ENCODE measurements at regions not wholly inside any gene's neighbourhood (a gene's known extent, or its start where the extent isn't known, plus 50 kb on each side); places are given as distances from the start of the nearest gene placed in this dataset.

- Histone ChIP-seq H3K36me3 (ENCODE audit: low read depth) (no peaks in the 10 kb centered on the region), H3K9me3 (ENCODE audit: severe bottlenecking) (no peaks in the 10 kb centered on the region), H3K27ac (ENCODE audit: poor library complexity, severe bottlenecking) (no peak overlapping the region), H3K27me3 (ENCODE audit: insufficient read depth, poor library complexity, severe bottlenecking) (peaks cover 3% of the 10 kb centered on the region), H3K4me3 (ENCODE audit: severe bottlenecking) (no peak overlapping the region), H3K4me1 (ENCODE audit: insufficient read depth, poor library complexity, severe bottlenecking) (no peaks in the 10 kb centered on the region)
- DNase-seq (ENCODE audit: low spot score): no peak
- TF ChIP-seq CTCF (IDR thresholded peaks at IDR 0.05; ENCODE audit: poor library complexity, severe bottlenecking): no peak
- ATAC-seq (ENCODE audit: low read depth): no peak
Observed at GRCh38 chr12:72134246-72135020, 137.7 kb upstream of the TRHDE start.

GRCh38 chr12:72135021-72135301, 137.2 kb upstream of the TRHDE start:
- no peak for ATAC-seq (ENCODE audit: low read depth)
- H3K9me3 ChIP-seq (ENCODE audit: severe bottlenecking): no peaks in the 10 kb centered on the region
- no peak for TF ChIP-seq CTCF (IDR thresholded peaks at IDR 0.05; ENCODE audit: poor library complexity, severe bottlenecking)
- H3K27ac ChIP-seq (ENCODE audit: poor library complexity, severe bottlenecking): no peak overlapping the region
- DNase-seq (ENCODE audit: low spot score): no peak
- no peaks in the 10 kb centered on the region for H3K4me1 ChIP-seq (ENCODE audit: insufficient read depth, poor library complexity, severe bottlenecking)
- H3K4me3 ChIP-seq (ENCODE audit: severe bottlenecking): no peak overlapping the region
- no peaks in the 10 kb centered on the region for H3K36me3 ChIP-seq (ENCODE audit: low read depth)
- H3K27me3 ChIP-seq (ENCODE audit: insufficient read depth, poor library complexity, severe bottlenecking): peaks cover 3% of the 10 kb centered on the region

- ATAC-seq (ENCODE audit: low read depth) (no peak), DNase-seq (ENCODE audit: low spot score) (no peak)
- Histone ChIP-seq H3K9me3 (ENCODE audit: severe bottlenecking) (no peaks in the 10 kb centered on the region), H3K36me3 (ENCODE audit: low read depth) (no peaks in the 10 kb centered on the region), H3K4me3 (ENCODE audit: severe bottlenecking) (no peak overlapping the region), H3K27me3 (ENCODE audit: insufficient read depth, poor library complexity, severe bottlenecking) (peaks cover 3% of the 10 kb centered on the region), H3K4me1 (ENCODE audit: insufficient read depth, poor library complexity, severe bottlenecking) (no peaks in the 10 kb centered on the region), H3K27ac (ENCODE audit: poor library complexity, severe bottlenecking) (no peak overlapping the region)
- no peak for TF ChIP-seq CTCF (IDR thresholded peaks at IDR 0.05; ENCODE audit: poor library complexity, severe bottlenecking)
Observed at GRCh38 chr12:72136792-72137191, 135.4 kb upstream of the TRHDE start.

- no peak overlapping the region for H3K27ac ChIP-seq (ENCODE audit: poor library complexity, severe bottlenecking)
- H3K36me3 ChIP-seq (ENCODE audit: low read depth): no peaks in the 10 kb centered on the region
- no peak for TF ChIP-seq CTCF (IDR thresholded peaks at IDR 0.05; ENCODE audit: poor library complexity, severe bottlenecking)
- H3K27me3 ChIP-seq (ENCODE audit: insufficient read depth, poor library complexity, severe bottlenecking): peaks cover 3% of the 10 kb centered on the region
- no peaks in the 10 kb centered on the region for H3K9me3 ChIP-seq (ENCODE audit: severe bottlenecking)
- ATAC-seq (ENCODE audit: low read depth): no peak
- no peak for DNase-seq (ENCODE audit: low spot score)
- no peaks in the 10 kb centered on the region for H3K4me1 ChIP-seq (ENCODE audit: insufficient read depth, poor library complexity, severe bottlenecking)
- no peak overlapping the region for H3K4me3 ChIP-seq (ENCODE audit: severe bottlenecking)
Observed at GRCh38 chr12:72139411-72139810, 132.8 kb upstream of the TRHDE start.

GRCh38 chr12:72141381-72141780, 130.8 kb upstream of the TRHDE start:
- H3K27me3 ChIP-seq (ENCODE audit: insufficient read depth, poor library complexity, severe bottlenecking): peaks cover 7% of the 10 kb centered on the region
- H3K4me1 ChIP-seq (ENCODE audit: insufficient read depth, poor library complexity, severe bottlenecking): no peaks in the 10 kb centered on the region
- no peak overlapping the region for H3K27ac ChIP-seq (ENCODE audit: poor library complexity, severe bottlenecking)
- ATAC-seq (ENCODE audit: low read depth): no peak; the same call in 2 of the 3 replicates
- H3K36me3 ChIP-seq (ENCODE audit: low read depth): no peaks in the 10 kb centered on the region
- H3K9me3 ChIP-seq (ENCODE audit: severe bottlenecking): no peaks in the 10 kb centered on the region
- no peak overlapping the region for H3K4me3 ChIP-seq (ENCODE audit: severe bottlenecking)
- no peak for DNase-seq (ENCODE audit: low spot score)
- no peak for TF ChIP-seq CTCF (IDR thresholded peaks at IDR 0.05; ENCODE audit: poor library complexity, severe bottlenecking)

Data from RWPE2 (cell line).